ENCODE measurements at regions not wholly inside any gene's neighbourhood (a gene's known extent, or its start where the extent isn't known, plus 50 kb on each side); places are given as distances from the start of the nearest gene placed in this dataset.

- TF ChIP-seq CTCF (conservative IDR thresholded peaks at IDR 0.05; ENCODE audit: low read depth, low read length) (no peak), USF2 (IDR thresholded peaks at IDR 0.05; ENCODE audit: low read depth, low read length) (no peak), BHLHE40 (IDR thresholded peaks at IDR 0.05; ENCODE audit: low read depth, low read length) (no peak), SMC3 (IDR thresholded peaks at IDR 0.05; ENCODE audit: low read depth, low read length) (no peak), POLR2A (IDR thresholded peaks at IDR 0.05; ENCODE audit: low read depth, low read length) (no peak)
Observed at GRCh38 chr5:93654676-93655075, 71.7 kb downstream of the NR2F1 start.
